ENCODE measurements at regions not wholly inside any gene's neighbourhood (a gene's known extent, or its start where the extent isn't known, plus 50 kb on each side); places are given as distances from the start of the nearest gene placed in this dataset.

GRCh38 chr20:60579941-60580515 is 621.8 kb downstream of the CDH26 start:
- H3K4me1 Mint-ChIP-seq (ENCODE audit: low read depth, unreplicated experiment): peaks cover 14% of the 10 kb centered on the region
- no peaks in the 10 kb centered on the region for H3K9me3 Mint-ChIP-seq (ENCODE audit: unreplicated experiment)
- H3K36me3 Mint-ChIP-seq (ENCODE audit: unreplicated experiment): no peaks in the 10 kb centered on the region
- H3K4me3 Mint-ChIP-seq (ENCODE audit: unreplicated experiment): no peak overlapping the region
- H3K27me3 Mint-ChIP-seq (ENCODE audit: unreplicated experiment): no peaks in the 10 kb centered on the region
- no peak overlapping the region for H3K27ac Mint-ChIP-seq (ENCODE audit: unreplicated experiment)
- TF ChIP-seq CTCF (IDR thresholded peaks at IDR 0.05; ENCODE audit: partially characterized antibody, unreplicated experiment): no peak
- no peak for DNase-seq

GRCh38 chr20:60581606-60582115 is 623.4 kb downstream of the CDH26 start:
- Mint-ChIP-seq H3K4me1 (ENCODE audit: low read depth, unreplicated experiment) (peaks cover 19% of the 10 kb centered on the region), H3K36me3 (ENCODE audit: unreplicated experiment) (no peaks in the 10 kb centered on the region), H3K27ac (ENCODE audit: unreplicated experiment) (no peak overlapping the region), H3K9me3 (ENCODE audit: unreplicated experiment) (peaks cover 2% of the 10 kb centered on the region), H3K4me3 (ENCODE audit: unreplicated experiment) (no peak overlapping the region), H3K27me3 (ENCODE audit: unreplicated experiment) (no peaks in the 10 kb centered on the region)
- TF ChIP-seq CTCF (IDR thresholded peaks at IDR 0.05; ENCODE audit: partially characterized antibody, unreplicated experiment): no peak
- DNase-seq: no peak

GRCh38 chr20:60583741-60584140 is 625.5 kb downstream of the CDH26 start:
- Mint-ChIP-seq H3K27me3 (ENCODE audit: unreplicated experiment) (no peaks in the 10 kb centered on the region), H3K4me1 (ENCODE audit: low read depth, unreplicated experiment) (peaks cover 22% of the 10 kb centered on the region)

GRCh38 chr20:60584221-60584620 is 626.0 kb downstream of the CDH26 start:
- no peak for DNase-seq

More at GRCh38 chr20:60583741-60584140, 625.5 kb downstream of the CDH26 start:
- Mint-ChIP-seq H3K4me3 (ENCODE audit: unreplicated experiment) (no peak overlapping the region), H3K9me3 (ENCODE audit: unreplicated experiment) (peaks cover 2% of the 10 kb centered on the region), H3K36me3 (ENCODE audit: unreplicated experiment) (no peaks in the 10 kb centered on the region), H3K27ac (ENCODE audit: unreplicated experiment) (no peak overlapping the region)
- no peak for TF ChIP-seq CTCF (IDR thresholded peaks at IDR 0.05; ENCODE audit: partially characterized antibody, unreplicated experiment)
- no peak for DNase-seq

More at GRCh38 chr20:60584221-60584620, 626.0 kb downstream of the CDH26 start:
- no peaks in the 10 kb centered on the region for H3K27me3 Mint-ChIP-seq (ENCODE audit: unreplicated experiment)
- H3K9me3 Mint-ChIP-seq (ENCODE audit: unreplicated experiment): peaks cover 2% of the 10 kb centered on the region
- H3K4me3 Mint-ChIP-seq (ENCODE audit: unreplicated experiment): no peak overlapping the region
- no peaks in the 10 kb centered on the region for H3K36me3 Mint-ChIP-seq (ENCODE audit: unreplicated experiment)
- no peak overlapping the region for H3K27ac Mint-ChIP-seq (ENCODE audit: unreplicated experiment)
- TF ChIP-seq CTCF (IDR thresholded peaks at IDR 0.05; ENCODE audit: partially characterized antibody, unreplicated experiment): no peak
- H3K4me1 Mint-ChIP-seq (ENCODE audit: low read depth, unreplicated experiment): peaks cover 22% of the 10 kb centered on the region
